NCI-H510A treated with DMSO at 0.1 percent for 48 hours (cell line): ENCODE measurements at regions not wholly inside any gene's neighbourhood (a gene's known extent, or its start where the extent isn't known, plus 50 kb on each side); places are given as distances from the start of the nearest gene placed in this dataset.
"Not testable (repeated sequence)": the region's sequence is repeated elsewhere in the genome, so short reads cannot be mapped to it uniquely, and the experiment has no call there.

Experiments
- DNase-seq: peaks from one replicate; lab custom pipeline; 2025; lab: John Stamatoyannopoulos, UW

DNA sequence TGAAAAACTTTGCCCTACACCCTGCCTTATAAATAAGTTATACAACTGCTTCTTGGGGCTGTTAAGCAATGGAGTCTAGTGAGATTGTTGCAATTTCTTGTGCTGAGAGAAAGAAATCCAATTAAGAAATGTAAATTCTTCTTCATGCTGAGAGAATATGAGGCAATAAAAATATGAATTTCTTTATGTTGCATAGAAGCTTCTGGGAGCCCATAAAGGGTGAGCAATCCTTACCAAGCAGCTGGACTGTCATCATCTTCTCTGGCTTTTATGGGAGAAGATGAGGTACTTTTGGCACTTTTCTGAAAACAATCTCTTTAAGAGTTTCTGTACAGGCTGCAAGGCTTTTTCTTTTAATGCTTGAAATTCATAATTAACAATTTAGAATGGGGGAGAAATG lies 204.3 kb downstream of the DMRTA1 start:
- DNase-seq = no peak

- no peak for DNase-seq
Observed at GRCh38 chr9:22654833-22655232, 208.2 kb downstream of the DMRTA1 start.

GRCh38 chr9:22657713-22658112 lies 211.1 kb downstream of the DMRTA1 start:
- DNase-seq = no peak

DNA sequence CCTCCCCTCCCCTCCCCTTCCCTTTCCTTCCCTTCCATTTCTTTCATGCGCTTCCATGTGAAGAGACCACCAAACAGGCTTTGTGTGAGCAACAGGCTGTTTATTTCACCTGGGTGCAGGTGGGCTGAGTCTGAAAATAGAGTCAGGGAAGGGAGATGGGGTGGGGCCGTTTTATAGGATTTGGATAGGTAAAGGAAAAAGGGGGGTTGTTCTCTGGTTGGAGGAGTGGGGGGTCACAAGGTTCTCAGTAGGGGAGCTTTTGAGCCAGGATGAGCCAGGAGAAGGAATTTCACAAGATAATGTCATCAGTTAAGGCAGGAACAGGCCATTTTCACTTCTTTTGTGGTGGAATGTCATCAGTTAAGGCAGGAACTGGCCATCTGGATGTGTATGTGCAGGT lies 211.9 kb downstream of the DMRTA1 start:
- not testable (repeated sequence) for DNase-seq

- no peak for DNase-seq
Observed at GRCh38 chr9:22682536-22682935, 235.9 kb downstream of the DMRTA1 start.

DNA sequence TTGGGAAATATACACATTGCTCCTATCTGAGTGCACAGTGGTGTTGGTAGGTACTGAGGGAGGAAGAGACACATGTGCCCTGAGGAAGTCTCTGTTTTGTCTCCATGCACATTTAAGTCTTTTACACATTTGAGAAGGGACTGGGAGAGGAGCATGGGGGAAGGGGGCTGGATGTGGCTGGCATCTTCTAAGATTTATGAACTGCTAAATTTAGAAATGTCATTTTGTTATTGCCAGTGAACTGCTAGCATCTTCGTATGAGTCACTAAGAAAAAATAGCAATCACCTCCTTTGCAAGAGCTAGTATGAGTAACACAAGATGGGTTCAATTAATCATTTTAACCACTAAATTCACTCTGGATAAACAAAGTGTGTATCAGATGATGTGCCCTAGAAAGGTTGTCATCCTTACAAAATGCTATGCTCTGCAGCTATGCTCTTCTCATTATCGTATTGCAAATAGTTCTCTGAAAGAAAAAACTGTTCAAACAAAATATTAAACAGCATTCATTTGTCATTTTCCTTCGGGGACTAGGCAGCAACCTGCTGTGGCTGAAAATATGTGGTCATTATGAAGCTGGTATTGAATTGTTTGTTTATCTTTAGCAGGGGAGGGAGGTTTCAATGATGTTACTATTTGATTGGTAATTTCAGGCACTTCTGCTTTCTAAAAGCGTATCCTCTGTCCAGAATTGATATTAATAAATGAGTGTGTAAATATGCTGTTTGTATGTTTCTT lies 236.5 kb downstream of the DMRTA1 start:
- DNase-seq = no peak

- no peak for DNase-seq
Observed at GRCh38 chr9:22683700-22684075, 237.1 kb downstream of the DMRTA1 start.

GRCh38 chr9:22693156-22693555 lies 246.5 kb downstream of the DMRTA1 start:
- DNase-seq = no peak

DNA sequence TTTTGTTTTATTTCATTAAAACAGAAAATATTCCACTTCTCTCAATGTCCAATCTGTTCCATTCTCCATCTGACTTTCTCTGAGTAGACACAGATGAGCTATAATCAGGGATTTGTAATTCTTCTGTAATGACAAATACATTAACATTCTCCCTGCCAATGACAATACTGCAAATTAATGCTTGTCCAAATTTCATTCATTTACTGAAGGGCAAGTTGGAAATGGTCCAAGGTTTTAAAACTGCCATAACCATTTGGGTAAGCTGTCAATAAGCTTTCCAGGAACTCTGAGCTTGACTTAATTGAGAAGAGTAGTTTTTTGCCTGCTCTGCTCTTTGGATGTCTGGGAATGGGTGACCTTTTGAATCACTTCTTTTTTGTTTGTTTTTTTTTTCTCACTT lies 253.5 kb downstream of the DMRTA1 start:
- DNase-seq = no peak

- no peak for DNase-seq
Observed at GRCh38 chr9:22718653-22719052, 272.0 kb downstream of the DMRTA1 start.

DNA sequence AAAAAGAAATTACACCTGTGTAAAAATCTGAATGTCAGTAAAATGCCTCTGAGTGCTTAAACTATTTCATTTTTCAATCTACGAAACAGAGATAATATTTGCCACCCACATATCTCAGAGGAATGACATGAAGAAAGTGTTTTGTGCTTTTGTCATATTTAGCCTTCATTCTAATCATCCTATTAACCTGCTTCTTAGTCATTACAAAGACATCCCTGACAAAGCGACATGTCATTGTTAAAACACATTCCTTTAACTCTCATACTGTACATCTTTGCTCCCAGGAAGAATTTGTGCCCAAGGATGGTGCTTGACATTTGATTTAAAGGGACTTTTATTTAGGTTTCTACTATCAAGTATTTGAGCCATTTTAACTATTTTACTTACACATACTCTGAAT lies 275.9 kb downstream of the DMRTA1 start:
- DNase-seq = no peak

DNA sequence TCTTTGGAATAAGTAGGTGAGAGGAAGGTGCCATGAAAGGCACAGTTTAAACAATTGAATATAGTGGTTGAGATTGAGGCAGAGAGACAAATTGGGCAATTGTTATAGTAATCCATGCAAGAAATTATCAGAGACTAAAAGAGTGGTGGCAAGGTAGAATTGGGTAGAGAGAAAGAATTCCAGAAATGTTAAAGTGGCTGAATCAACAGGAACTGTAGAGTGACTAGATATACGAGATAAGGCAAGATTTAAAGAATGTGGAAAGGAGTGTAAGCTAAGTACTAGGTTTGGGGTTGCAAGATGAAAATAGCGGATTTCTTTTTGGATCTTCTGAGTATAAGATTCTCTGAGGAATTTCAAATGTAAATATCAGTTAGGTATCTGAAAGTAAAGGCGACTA lies 285.2 kb downstream of the DMRTA1 start:
- DNase-seq = no peak

- no peak for DNase-seq
Observed at GRCh38 chr9:22739712-22740111, 293.1 kb downstream of the DMRTA1 start.

GRCh38 chr9:22740781-22741180 lies 294.2 kb downstream of the DMRTA1 start:
- DNase-seq = no peak

DNA sequence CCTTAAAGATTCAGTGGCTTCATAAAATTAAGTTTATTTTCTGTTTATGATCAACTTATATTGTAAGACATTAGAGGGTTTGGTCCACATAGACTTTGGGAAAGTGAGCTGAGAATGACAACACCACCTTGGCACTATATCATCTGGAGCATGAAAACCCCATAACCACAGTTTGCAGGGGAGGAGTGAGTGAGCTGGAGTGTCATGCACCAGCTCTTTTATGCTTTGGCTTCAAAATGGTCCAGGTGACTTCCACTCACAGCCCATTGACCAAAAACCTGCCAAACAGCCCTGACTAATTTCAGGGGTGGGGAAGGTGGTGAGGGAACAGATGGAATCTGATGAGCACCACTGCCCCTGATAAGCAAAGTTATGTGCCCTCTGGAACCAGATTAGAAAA lies 295.8 kb downstream of the DMRTA1 start:
- no peak for DNase-seq

- no peak for DNase-seq
Observed at GRCh38 chr9:22773501-22774220, 327.0 kb downstream of the DMRTA1 start.

DNA sequence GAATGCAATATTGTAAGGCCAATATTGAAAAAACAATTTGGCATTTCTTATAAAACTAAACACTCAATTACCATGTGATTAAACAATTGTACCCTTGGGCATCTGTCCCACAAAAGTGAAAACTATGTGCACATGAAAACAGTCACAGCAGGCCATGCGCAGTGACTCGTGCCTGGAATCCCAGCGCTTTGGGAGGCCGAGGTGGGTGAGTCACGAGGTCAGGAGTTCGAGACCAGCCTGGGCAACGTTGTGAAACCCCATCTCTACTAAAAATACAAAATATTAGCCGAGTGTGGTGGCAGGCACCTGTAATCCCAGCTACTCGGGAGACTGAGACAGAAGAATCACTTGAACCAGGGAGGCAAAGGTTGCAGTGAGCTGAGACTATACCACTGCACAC lies 343.7 kb downstream of the DMRTA1 start:
- DNase-seq = no peak

DNA sequence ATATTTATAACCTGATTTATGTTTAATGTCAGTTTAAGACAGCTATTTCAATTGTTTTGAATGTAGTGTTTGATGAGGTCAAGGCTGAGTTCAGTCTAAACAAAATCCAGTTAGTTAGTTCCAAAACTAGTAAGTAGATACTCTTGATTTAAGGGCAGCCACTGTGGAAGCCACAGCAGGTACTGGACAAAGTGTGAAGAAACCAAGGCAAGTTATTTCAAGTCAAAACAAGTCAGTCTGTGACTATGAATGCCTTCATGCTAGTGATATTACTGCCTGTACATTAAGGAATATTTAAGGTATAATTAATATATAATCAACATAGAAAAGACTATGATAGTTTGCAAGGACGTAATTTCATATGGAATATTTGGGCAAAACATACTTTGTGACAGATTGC lies 362.3 kb downstream of the DMRTA1 start:
- no peak for DNase-seq

DNA sequence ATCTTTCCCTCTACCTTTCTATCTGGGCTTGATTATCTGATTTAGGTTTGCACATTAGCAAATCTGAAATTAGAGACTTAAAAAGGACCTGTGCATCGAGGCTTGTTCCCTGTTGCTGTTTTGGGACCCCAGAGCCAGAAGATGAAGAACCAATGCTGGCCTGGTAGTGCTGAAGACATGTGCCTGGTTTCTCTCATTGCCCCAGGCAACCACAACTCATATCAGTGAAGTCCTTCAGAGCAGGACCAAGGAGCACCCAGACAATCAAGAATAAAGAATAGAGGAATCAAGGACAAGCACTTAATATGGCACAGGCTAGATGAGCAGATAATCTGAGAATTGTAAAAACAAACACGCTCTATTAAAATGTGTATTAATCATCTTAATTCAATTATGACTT lies 362.7 kb downstream of the DMRTA1 start:
- no peak for DNase-seq

DNA sequence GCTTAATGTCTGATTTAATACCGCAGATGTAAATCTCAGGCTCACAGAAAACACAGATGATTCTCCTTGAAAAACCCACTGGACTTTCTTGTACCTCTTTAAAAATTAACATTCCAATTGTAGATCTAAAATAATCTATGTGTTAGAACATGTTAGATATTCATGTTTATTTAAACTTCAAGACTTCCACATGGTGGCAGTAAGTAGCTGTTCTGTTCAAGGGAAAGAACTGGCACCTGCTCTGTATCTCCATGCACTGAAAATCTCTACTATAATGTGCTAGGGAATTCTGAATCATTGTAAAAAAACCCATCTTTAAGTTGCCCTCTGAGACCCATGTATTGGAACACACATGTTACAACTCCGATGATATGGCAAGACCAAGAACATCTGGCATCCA lies 366.9 kb downstream of the DMRTA1 start:
- DNase-seq = no peak

DNA sequence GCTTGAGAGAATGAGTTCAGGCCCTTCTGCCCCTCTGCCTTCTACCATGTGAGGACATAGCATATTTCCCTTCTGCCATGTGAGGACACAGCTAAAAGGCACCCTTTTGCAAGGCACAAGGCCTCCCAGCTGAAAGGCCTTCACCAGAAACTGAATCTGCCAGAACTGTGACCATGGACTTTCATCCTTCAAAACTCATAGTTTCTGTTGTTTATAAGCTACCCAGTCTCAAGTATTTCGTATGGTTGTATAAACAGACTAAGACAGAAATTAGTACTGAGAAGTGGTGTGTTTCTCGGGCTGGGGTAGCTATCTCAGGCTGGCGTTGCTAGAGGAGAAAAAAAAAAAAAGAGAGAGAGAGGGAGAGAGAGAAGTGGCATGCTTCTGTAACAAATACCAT lies 368.6 kb downstream of the DMRTA1 start:
- no peak for DNase-seq

- DNase-seq = no peak
Observed at GRCh38 chr9:22817181-22817580, 370.6 kb downstream of the DMRTA1 start.

DNA sequence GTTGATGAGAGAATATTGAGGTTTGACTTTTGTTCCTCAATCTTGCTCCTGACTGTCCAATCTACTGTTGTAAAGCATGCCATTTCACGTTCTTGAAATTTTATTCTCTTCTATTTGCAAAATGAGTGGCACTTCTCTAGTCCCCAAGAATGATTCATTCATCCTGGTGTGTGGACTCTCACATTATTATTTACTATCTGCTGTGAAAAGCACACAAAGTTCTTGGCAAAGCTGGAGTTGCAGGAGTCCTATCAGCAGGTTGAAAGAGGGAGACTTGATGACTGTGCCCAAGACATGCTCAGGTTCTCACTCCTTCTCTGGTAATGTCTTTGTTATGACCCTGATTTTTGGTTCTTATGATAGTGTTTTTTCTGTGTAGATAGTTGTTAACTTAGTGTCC lies 382.6 kb downstream of the DMRTA1 start:
- DNase-seq = no peak

- DNase-seq = no peak
Observed at GRCh38 chr9:22838266-22838665, 391.6 kb downstream of the DMRTA1 start.
